Spleen (tissue), 11 donors: ENCODE measurements at regions not wholly inside any gene's neighbourhood (a gene's known extent, or its start where the extent isn't known, plus 50 kb on each side); places are given as distances from the start of the nearest gene placed in this dataset.

Source experiments
- DNase-seq: peaks from one replicate; pipeline ENCODE4 v3.0.0-alpha.2; 2020
- H3K27ac ChIP-seq, 8 donors: fragments of 200-600 bp; sonication (generic) in 7 of 8; 1 replicate in 4 of 8; 2 replicates in 4 of 8; pipeline versions ENCODE4 v1.5.0 to v1.8.0; 2016 to 2021; ENCODE audit warnings: inconsistent platforms in 4 of 8, mild to moderate bottlenecking in 4 of 8, moderate library complexity in 1 of 8
- H3K27me3 ChIP-seq, 7 donors: fragments of 200-600 bp; sonication (generic) in 6 of 7; replicated peaks in 1 of 7; 1 replicate in 4 of 7; 2 replicates in 3 of 7; pipeline versions ENCODE4 v1.5.0 to v1.8.0; 2016 to 2021; ENCODE audit warnings: inconsistent platforms in 3 of 7, mild to moderate bottlenecking in 1 of 7
- H3K36me3 ChIP-seq, 6 donors: fragments of 200-600 bp; sonication (generic) in 5 of 6; 1 replicate in 4 of 6; 2 replicates in 2 of 6; pipeline versions ENCODE4 v1.5.0 to v1.8.0; 2016 to 2021; ENCODE audit warnings: inconsistent platforms in 2 of 6
- H3K4me1 ChIP-seq, 6 donors: fragments of 200-600 bp; sonication (generic) in 5 of 6; 1 replicate in 3 of 6; 2 replicates in 3 of 6; pipeline versions ENCODE4 v1.5.0 to v1.8.0; 2016 to 2021; ENCODE audit warnings: inconsistent platforms in 3 of 6
- H3K4me3 ChIP-seq, 8 donors: fragments of 200-600 bp; sonication (generic) in 7 of 8; 1 replicate in 4 of 8; 2 replicates in 4 of 8; pipeline versions ENCODE4 v1.5.0 to v1.8.0; 2016 to 2021; ENCODE audit warnings: inconsistent platforms in 4 of 8, mild to moderate bottlenecking in 4 of 8, moderate library complexity in 2 of 8
- H3K9me3 ChIP-seq, 8 donors: fragments of 200-600 bp; sonication (generic) in 7 of 8; 1 replicate in 4 of 8; 2 replicates in 4 of 8; pipeline versions ENCODE4 v1.5.0 to v1.8.0; 2016 to 2021; ENCODE audit warnings: inconsistent platforms in 4 of 8
- POLR2A ChIP-seq, 3 donors: fragments of 450-650 bp; IDR thresholded peaks; one replicate each; pipeline ENCODE4 v1.5.1; 2017; ENCODE audit warnings: antibody characterized with exemption in 3 of 3, mild to moderate bottlenecking in 1 of 3
- POLR2AphosphoS5 ChIP-seq, 3 donors: sonication (generic); formaldehyde crosslinking; IDR thresholded peaks; one replicate each; pipeline ENCODE4 v1.5.1; 2017; ENCODE audit warnings: antibody characterized with exemption in 3 of 3
- WGBS, 5 donors: extraction: QIAGEN DNeasy Blood & Tissue Kit in 3 of 5; methylation state at CpG; one replicate each; pipeline versions ENCODE4 v1.1.5 to v1.1.7; 2013 to 2018; 5-methylcytosine and 5-hydroxymethylcytosine counted together
- intact Hi-C: fragments of 100-400 bp; cut with DNase I; formaldehyde crosslinking; loops from one replicate; pipeline ENCODE4 v1.15.0; 2023; ENCODE audit warnings: low total_unique reads
- TF ChIP-seq, protein P1 (sequence below), 11 experiments: fragments of 200-600 bp in 7 of 11; fragments of 450-650 bp in 4 of 11; sonication (generic) in 4 of 11; IDR thresholded peaks in 8 of 11; conservative IDR thresholded peaks in 3 of 11; 1 replicate in 7 of 11; 2 replicates in 4 of 11; pipeline versions ENCODE4 v1.4.0 to v1.8.0; 2016 to 2021; ENCODE audit warnings: antibody characterized with exemption in 11 of 11, inconsistent platforms in 4 of 11, mild to moderate bottlenecking in 1 of 11
- donor health status: healthy with polysubstance abuse.
- donor health status: DM: no; HTN: no; CAD: no; lungs with moderate emphysema.
- donor health status: DM: no; HTN: no; CAD: no.
- donor health status: Bipolar disorder and iron deficiency.
- donor health status: healthy.
- donor health status: DM: no; HTN: no; CAD: no.
- donor health status: DM: yes; HTN: yes; CAD: no.

DNA sequence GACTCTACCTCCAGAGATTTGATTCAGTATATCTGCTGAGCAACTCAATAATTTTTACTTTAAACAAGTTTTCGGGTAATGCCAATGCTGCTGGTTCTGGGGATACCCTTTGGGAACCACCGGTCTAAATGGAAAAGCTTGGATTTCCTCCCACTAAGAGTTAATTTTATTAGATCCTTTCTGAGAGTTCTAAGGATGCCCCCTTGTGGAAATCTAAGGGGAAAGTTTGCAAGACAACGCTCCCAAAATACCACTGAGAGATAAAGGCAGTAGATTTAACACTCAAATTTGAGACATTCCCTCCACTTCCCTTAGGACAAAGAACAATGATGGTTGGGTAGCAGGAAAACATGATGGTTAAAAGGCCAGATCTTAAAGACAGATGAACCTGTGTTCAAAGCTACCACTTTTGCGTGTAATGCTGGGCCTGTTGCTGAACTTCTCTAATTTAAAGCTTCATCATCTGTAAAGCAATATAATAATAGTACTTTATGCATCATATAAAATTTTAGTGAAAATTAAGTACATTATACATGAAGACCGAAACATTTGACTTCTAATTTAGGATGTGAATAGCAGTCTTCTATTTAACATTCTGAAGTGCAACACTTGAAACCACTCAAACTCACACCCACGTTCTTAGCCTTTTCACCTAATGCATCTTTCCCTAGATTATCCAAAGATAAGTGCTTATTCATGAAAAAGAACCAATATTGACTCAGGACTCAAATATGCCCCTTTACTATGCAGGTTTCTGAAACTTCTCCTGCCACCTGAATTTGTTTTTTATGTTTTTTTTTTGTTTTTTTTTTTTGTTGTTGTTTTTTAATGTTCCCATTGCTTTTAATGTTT is 110.1 kb upstream of the LUZP2 start:
- DNase-seq = no peak
- intact Hi-C loops = no loop called here
- no peaks in the 10 kb centered on the region for H3K36me3 ChIP-seq
- no peaks in the 10 kb centered on the region for H3K4me1 ChIP-seq
- no peak overlapping the region for H3K27ac ChIP-seq
- TF ChIP-seq, protein P1, sequence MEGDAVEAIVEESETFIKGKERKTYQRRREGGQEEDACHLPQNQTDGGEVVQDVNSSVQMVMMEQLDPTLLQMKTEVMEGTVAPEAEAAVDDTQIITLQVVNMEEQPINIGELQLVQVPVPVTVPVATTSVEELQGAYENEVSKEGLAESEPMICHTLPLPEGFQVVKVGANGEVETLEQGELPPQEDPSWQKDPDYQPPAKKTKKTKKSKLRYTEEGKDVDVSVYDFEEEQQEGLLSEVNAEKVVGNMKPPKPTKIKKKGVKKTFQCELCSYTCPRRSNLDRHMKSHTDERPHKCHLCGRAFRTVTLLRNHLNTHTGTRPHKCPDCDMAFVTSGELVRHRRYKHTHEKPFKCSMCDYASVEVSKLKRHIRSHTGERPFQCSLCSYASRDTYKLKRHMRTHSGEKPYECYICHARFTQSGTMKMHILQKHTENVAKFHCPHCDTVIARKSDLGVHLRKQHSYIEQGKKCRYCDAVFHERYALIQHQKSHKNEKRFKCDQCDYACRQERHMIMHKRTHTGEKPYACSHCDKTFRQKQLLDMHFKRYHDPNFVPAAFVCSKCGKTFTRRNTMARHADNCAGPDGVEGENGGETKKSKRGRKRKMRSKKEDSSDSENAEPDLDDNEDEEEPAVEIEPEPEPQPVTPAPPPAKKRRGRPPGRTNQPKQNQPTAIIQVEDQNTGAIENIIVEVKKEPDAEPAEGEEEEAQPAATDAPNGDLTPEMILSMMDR (IDR thresholded peaks at IDR 0.05 in 8 of 11, conservative IDR thresholded peaks at IDR 0.05 in 3 of 11) = no peak
- no peak for TF ChIP-seq POLR2AphosphoS5 (IDR thresholded peaks at IDR 0.05)
- WGBS, 5 donors = 51 to 65% (median 55%) methylated on average over 6 of the region's 6 CpGs
- H3K9me3 ChIP-seq = peaks cover 0 to 4% (median 0%) of the 10 kb centered on the region in 8 donors
- no peaks in the 10 kb centered on the region for H3K27me3 ChIP-seq
- H3K4me3 ChIP-seq = no peak overlapping the region

DNA sequence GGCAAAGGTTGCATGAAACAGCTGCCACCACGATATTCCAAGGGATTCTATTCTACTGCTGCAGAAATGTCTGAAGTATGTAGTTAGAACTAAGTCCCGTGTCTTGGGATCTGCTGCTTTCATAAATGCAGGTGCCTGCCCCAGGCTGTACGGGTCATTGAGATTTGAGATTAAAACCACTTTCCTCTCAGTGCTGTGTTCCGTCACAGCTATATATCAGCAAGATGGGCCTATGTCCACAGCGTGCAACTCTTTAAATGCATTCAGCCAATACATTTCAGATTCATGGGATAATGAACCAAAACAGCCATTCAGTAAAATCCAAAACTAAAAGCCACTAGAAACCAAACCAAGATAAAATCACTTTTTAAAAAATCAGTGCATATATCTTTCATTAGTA is 107.3 kb upstream of the LUZP2 start:
- 78 to 90% (median 79%) methylated on average over 5 of the region's 5 CpGs for WGBS, 5 donors
- intact Hi-C loops = no loop called here
- TF ChIP-seq POLR2AphosphoS5 (IDR thresholded peaks at IDR 0.05) (no peak), POLR2A (IDR thresholded peaks at IDR 0.05) (no peak)
- TF ChIP-seq, protein P1 (IDR thresholded peaks at IDR 0.05 in 8 of 11, conservative IDR thresholded peaks at IDR 0.05 in 3 of 11) = no peak

DNA sequence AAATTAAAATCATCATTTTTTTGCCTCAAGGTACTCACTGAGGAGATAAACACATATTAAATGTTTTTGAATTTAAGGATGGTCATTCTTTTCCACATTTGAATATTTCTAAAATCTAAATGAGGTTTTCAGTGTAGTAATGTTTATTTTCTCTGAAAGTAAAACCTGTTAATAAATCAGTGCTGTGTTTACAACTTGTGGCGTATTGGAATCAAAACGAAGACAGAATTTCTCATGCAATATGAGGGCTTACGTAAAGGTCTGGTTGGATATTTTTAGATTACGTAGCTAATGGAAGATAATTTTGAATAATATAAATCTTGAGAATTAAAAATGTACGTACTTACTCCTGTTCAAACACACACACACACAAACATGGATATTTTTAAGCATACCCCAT is 106.8 kb upstream of the LUZP2 start:
- no peaks in the 10 kb centered on the region for H3K36me3 ChIP-seq
- peaks cover 0 to 4% (median 0%) of the 10 kb centered on the region in 8 donors for H3K9me3 ChIP-seq
- no peak for DNase-seq
- TF ChIP-seq, protein P1 (IDR thresholded peaks at IDR 0.05 in 8 of 11, conservative IDR thresholded peaks at IDR 0.05 in 3 of 11) = no peak
- TF ChIP-seq POLR2AphosphoS5 (IDR thresholded peaks at IDR 0.05) = no peak
- no peak for TF ChIP-seq POLR2A (IDR thresholded peaks at IDR 0.05)
- intact Hi-C loops = no loop called here
- H3K4me3 ChIP-seq = no peak overlapping the region
- H3K27ac ChIP-seq = no peak overlapping the region
- 65 to 72% (median 68%) methylated on average over 5 of the region's 5 CpGs for WGBS, 5 donors
- H3K27me3 ChIP-seq = no peaks in the 10 kb centered on the region
- no peaks in the 10 kb centered on the region for H3K4me1 ChIP-seq

More for the DNA sequence above, 107.3 kb upstream of the LUZP2 start:
- no peaks in the 10 kb centered on the region for H3K27me3 ChIP-seq
- no peaks in the 10 kb centered on the region for H3K36me3 ChIP-seq
- peaks cover 0 to 4% (median 0%) of the 10 kb centered on the region in 8 donors for H3K9me3 ChIP-seq
- DNase-seq = no peak
- H3K4me1 ChIP-seq = no peaks in the 10 kb centered on the region
- H3K4me3 ChIP-seq = no peak overlapping the region
- no peak overlapping the region for H3K27ac ChIP-seq

DNA sequence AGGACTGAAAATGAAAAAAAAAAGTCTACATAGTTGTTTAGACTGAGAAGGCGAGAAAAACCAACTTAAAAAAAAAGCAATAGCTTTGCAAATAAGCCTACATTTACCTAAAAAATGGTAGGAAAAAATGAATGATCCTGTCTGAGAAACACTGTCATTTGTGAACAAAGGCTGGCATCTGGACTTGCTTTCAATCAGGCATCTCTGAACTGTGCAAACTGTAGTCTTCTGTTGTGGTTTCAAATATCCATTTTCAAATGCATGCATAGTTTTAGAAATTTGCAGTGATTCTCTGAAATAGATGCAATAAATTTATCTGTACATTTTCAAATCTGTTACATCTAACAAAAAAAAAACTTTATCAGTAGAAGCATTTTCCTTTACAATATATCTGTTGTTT is 106.1 kb upstream of the LUZP2 start:
- H3K27me3 ChIP-seq = no peaks in the 10 kb centered on the region
- no peaks in the 10 kb centered on the region for H3K36me3 ChIP-seq
- no peak overlapping the region for H3K4me3 ChIP-seq
- intact Hi-C loops = no loop called here
- 70 to 93% (median 85%) methylated on average over 1 of the region's 1 CpG for WGBS, 5 donors
- TF ChIP-seq POLR2AphosphoS5 (IDR thresholded peaks at IDR 0.05) = no peak
- no peak overlapping the region for H3K27ac ChIP-seq
- DNase-seq = no peak
- no peaks in the 10 kb centered on the region for H3K4me1 ChIP-seq
- peaks cover 0 to 4% (median 0%) of the 10 kb centered on the region in 8 donors for H3K9me3 ChIP-seq
